B cell (primary cell): ENCODE measurements at regions not wholly inside any gene's neighbourhood (a gene's known extent, or its start where the extent isn't known, plus 50 kb on each side); places are given as distances from the start of the nearest gene placed in this dataset.

Experiments
- ATAC-seq: fragments of 200-7000 bp; cut with Tn5 transposase; one replicate; pipeline ENCODE4 v1.10.0; 2021; ENCODE audit warnings: low read depth, mild to moderate bottlenecking, moderate number of reproducible peaks, moderate library complexity
- CTCF ChIA-PET: fragments of 350-600 bp; sonication (Branson Sonifier 250); formaldehyde crosslinking; loops from one replicate; lab custom pipeline; 2021; ENCODE audit warnings: antibody characterized with exemption, inconsistent platforms; lab: Charles Lee
- POLR2A ChIA-PET: fragments of 350-600 bp; sonication (Branson Sonifier 250); formaldehyde crosslinking; loops from one replicate; lab custom pipeline; 2021; ENCODE audit warnings: antibody characterized with exemption; lab: Charles Lee
- DNase-seq: peaks from one replicate; pipeline ENCODE4 v3.0.0; 2013
- H2AFZ ChIP-seq: 2 replicates; pipeline ENCODE4 v1.6.1; 2012; ENCODE audit warnings: mild to moderate bottlenecking, low read depth, low read length; ENCODE audit not compliant: insufficient read depth, poor library complexity, severe bottlenecking
- H3K27ac ChIP-seq, 2 donors: 1 replicate in 1 of 2; 2 replicates in 1 of 2; pipeline ENCODE4 v1.5.1; 2012 to 2013; ENCODE audit warnings: low read length in 2 of 2, mild to moderate bottlenecking in 2 of 2, moderate library complexity in 1 of 2
- H3K27me3 ChIP-seq, 4 experiments: fragments of 200-600 bp in 1 of 4; sonication (generic) in 1 of 4; replicated peaks in 1 of 4; 1 replicate in 2 of 4; 2 replicates in 2 of 4; pipeline versions ENCODE4 v1.6.1 to v1.7.0; 2013 to 2016; ENCODE audit warnings: low read length in 3 of 4, mild to moderate bottlenecking in 2 of 4, mixed read lengths in 1 of 4, moderate library complexity in 1 of 4; ENCODE audit not compliant: insufficient read depth in 4 of 4, control insufficient read depth in 3 of 4; ENCODE audit errors: control extremely low read depth in 1 of 4
- H3K36me3 ChIP-seq, 2 experiments: replicated peaks in 1 of 2; 1 replicate in 1 of 2; 2 replicates in 1 of 2; pipeline versions ENCODE4 v1.6.1 to v1.7.1; 2013; ENCODE audit warnings: low read length in 1 of 2; ENCODE audit not compliant: insufficient read depth in 2 of 2, control insufficient read depth in 1 of 2; ENCODE audit errors: control extremely low read depth in 1 of 2, extremely low read depth in 1 of 2
- H3K4me1 ChIP-seq, 2 donors: fragments of 200-600 bp in 1 of 2; sonication (generic) in 1 of 2; 1 replicate in 1 of 2; 2 replicates in 1 of 2; pipeline versions ENCODE4 v1.5.1 to v1.6.1; 2013 to 2017; ENCODE audit warnings: low read length in 2 of 2; ENCODE audit not compliant: control insufficient read depth in 2 of 2, insufficient read depth in 2 of 2
- H3K4me2 ChIP-seq: replicated peaks from 2 replicates; pipeline ENCODE3; 2012; ENCODE audit warnings: mild to moderate bottlenecking, low read depth, low read length; ENCODE audit not compliant: poor library complexity, severe bottlenecking
- H3K4me3 ChIP-seq, 5 experiments: fragments of 200-600 bp in 1 of 5; sonication (generic) in 1 of 5; 1 replicate in 3 of 5; 2 replicates in 2 of 5; pipeline versions ENCODE4 v1.5.1 to v1.7.0; 2011 to 2016; ENCODE audit warnings: low read length in 4 of 5, mild to moderate bottlenecking in 4 of 5, low read depth in 2 of 5, control low read depth in 1 of 5, moderate library complexity in 1 of 5; ENCODE audit not compliant: insufficient read depth in 1 of 5; ENCODE audit errors: control extremely low read depth in 1 of 5, extremely low read depth in 1 of 5
- H3K79me2 ChIP-seq: fragments of 200-600 bp; sonication (generic); one replicate; pipeline ENCODE4 v1.6.0; 2016; ENCODE audit warnings: low read length; ENCODE audit not compliant: control insufficient read depth, insufficient read depth
- H3K9ac ChIP-seq: fragments of 200-600 bp; sonication (generic); 2 replicates; pipeline ENCODE4 v1.6.1; 2017; ENCODE audit warnings: mild to moderate bottlenecking, low read length, moderate library complexity
- H3K9me3 ChIP-seq, 3 donors: one replicate each; pipeline versions ENCODE4 v1.6.1 to v1.7.1; 2013; ENCODE audit warnings: low read length in 2 of 3; ENCODE audit not compliant: control insufficient read depth in 2 of 3, insufficient read depth in 1 of 3; ENCODE audit errors: control extremely low read depth in 1 of 3
- H4K20me1 ChIP-seq: 2 replicates; pipeline ENCODE4 v1.6.0; 2012; ENCODE audit warnings: mild to moderate bottlenecking, low read length; ENCODE audit not compliant: insufficient read depth, control insufficient read depth, poor library complexity, severe bottlenecking
- H3K27ac Mint-ChIP-seq: one replicate; pipeline ENCODE4 v1.8.0; 2021; ENCODE audit warnings: mixed read lengths
- H3K27me3 Mint-ChIP-seq: one replicate; pipeline ENCODE4 v1.8.0; 2021; ENCODE audit warnings: mixed read lengths
- H3K4me1 Mint-ChIP-seq: one replicate; pipeline ENCODE4 v1.8.0; 2021; ENCODE audit warnings: mixed read lengths
- H3K4me3 Mint-ChIP-seq: one replicate; pipeline ENCODE4 v1.8.0; 2021; ENCODE audit warnings: mixed read lengths
- H3K9me3 Mint-ChIP-seq: one replicate; pipeline ENCODE4 v1.8.0; 2022; ENCODE audit warnings: mixed read lengths; ENCODE audit not compliant: insufficient read depth
- EZH2 ChIP-seq: IDR thresholded peaks from 2 replicates; pipeline ENCODE4 v1.6.1; 2012; ENCODE audit warnings: borderline replicate concordance, low read depth, mild to moderate bottlenecking, moderate library complexity, low read length; ENCODE audit not compliant: insufficient read depth, poor library complexity, severe bottlenecking
- WGBS: methylation state at CpG from one replicate; pipeline ENCODE4 v1.1.5; 2013; ENCODE audit warnings: missing lambda C conversion rate; ENCODE audit not compliant: insufficient coverage; 5-methylcytosine and 5-hydroxymethylcytosine counted together
- intact Hi-C: fragments of 100-400 bp; cut with micrococcal nuclease; formaldehyde crosslinking; loops from one replicate; pipeline ENCODE4 v1.10.0; 2022
- TF ChIP-seq, protein P1 (sequence below): fragments of 200-600 bp; IDR thresholded peaks from one replicate; pipeline ENCODE4 v1.8.0; 2022; ENCODE audit warnings: antibody characterized with exemption, mild to moderate bottlenecking

DNA sequence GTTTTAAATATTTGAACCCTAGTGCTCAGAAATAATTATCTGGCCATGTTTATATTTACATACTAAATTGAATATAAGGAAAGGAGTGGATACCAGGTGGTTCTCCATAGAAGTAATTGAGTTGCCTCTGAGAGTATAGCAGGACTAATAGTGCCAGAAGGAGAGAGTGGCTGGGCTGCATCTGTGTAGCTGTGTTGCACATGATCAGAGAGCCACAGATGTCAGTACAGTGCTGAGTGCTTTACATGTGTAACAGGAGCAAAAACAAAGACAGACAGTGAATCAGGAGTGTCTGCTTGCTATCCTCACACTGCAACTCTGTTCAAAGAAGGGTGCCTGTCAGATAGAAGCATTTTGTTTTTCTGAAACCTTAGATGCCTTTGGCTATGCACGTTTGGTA is 353.9 kb upstream of the PAPPA start:
- ChIA-PET CTCF (no interaction called here), POLR2A (no interaction called here)
- H3K9me3 Mint-ChIP-seq = no peaks in the 10 kb centered on the region
- no peaks in the 10 kb centered on the region for H3K79me2 ChIP-seq
- H3K27me3 Mint-ChIP-seq = no peaks in the 10 kb centered on the region
- H3K36me3 ChIP-seq = no peaks in the 10 kb centered on the region
- no peak overlapping the region for H3K4me3 Mint-ChIP-seq
- DNase-seq (no peak), ATAC-seq (no peak)
- TF ChIP-seq, protein P1, sequence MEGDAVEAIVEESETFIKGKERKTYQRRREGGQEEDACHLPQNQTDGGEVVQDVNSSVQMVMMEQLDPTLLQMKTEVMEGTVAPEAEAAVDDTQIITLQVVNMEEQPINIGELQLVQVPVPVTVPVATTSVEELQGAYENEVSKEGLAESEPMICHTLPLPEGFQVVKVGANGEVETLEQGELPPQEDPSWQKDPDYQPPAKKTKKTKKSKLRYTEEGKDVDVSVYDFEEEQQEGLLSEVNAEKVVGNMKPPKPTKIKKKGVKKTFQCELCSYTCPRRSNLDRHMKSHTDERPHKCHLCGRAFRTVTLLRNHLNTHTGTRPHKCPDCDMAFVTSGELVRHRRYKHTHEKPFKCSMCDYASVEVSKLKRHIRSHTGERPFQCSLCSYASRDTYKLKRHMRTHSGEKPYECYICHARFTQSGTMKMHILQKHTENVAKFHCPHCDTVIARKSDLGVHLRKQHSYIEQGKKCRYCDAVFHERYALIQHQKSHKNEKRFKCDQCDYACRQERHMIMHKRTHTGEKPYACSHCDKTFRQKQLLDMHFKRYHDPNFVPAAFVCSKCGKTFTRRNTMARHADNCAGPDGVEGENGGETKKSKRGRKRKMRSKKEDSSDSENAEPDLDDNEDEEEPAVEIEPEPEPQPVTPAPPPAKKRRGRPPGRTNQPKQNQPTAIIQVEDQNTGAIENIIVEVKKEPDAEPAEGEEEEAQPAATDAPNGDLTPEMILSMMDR = no peak
- no peak for TF ChIP-seq EZH2
- no peaks in the 10 kb centered on the region for H3K9me3 ChIP-seq
- no peak overlapping the region for H3K27ac ChIP-seq
- no peak overlapping the region for H3K4me2 ChIP-seq
- H3K4me1 Mint-ChIP-seq = no peaks in the 10 kb centered on the region
- no peak overlapping the region for H3K9ac ChIP-seq
- H2AFZ ChIP-seq = no peak overlapping the region
- WGBS = 20% methylated on average over 1 of the region's 1 CpG
- H3K4me1 ChIP-seq = no peaks in the 10 kb centered on the region
- no peaks in the 10 kb centered on the region for H3K27me3 ChIP-seq
- no peak overlapping the region for H3K4me3 ChIP-seq
- intact Hi-C loops = no loop called here
- H4K20me1 ChIP-seq = no peaks in the 10 kb centered on the region
- H3K27ac Mint-ChIP-seq = no peak overlapping the region

DNA sequence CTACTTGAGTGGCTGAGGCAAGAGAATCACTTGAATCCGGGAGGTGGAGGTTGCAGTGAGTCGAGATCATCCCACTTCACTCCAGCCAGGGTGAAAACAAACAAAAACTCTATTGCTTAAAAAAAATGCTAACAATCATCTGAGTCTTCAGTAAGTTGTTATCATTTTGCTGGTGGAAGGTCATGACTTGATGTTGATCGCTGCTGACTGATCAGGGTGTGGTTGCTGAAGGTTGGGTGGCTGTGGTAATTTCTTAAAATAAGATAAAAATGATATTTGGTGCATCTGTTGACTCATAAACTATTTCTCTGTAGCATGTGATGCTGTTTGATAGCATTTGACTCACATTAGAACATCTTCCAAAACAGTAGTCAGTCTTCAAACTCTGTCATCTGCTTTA is 349.4 kb upstream of the PAPPA start:
- ATAC-seq (no peak), DNase-seq (no peak)
- intact Hi-C loops = no loop called here
- no peak overlapping the region for H3K27ac Mint-ChIP-seq
- Histone ChIP-seq H3K4me3 (no peak overlapping the region), H3K4me1 (no peaks in the 10 kb centered on the region), H3K27ac (no peak overlapping the region), H3K79me2 (no peaks in the 10 kb centered on the region), H3K4me2 (no peak overlapping the region), H3K9me3 (no peaks in the 10 kb centered on the region), H3K36me3 (no peaks in the 10 kb centered on the region), H3K27me3 (no peaks in the 10 kb centered on the region), H4K20me1 (no peaks in the 10 kb centered on the region), H3K9ac (no peak overlapping the region), H2AFZ (no peak overlapping the region)
- ChIA-PET CTCF (no interaction called here), POLR2A (no interaction called here)
- no peaks in the 10 kb centered on the region for H3K9me3 Mint-ChIP-seq
- WGBS = 100% methylated on average over 1 of the region's 3 CpGs
- H3K4me3 Mint-ChIP-seq = no peak overlapping the region
- TF ChIP-seq, protein P1 = no peak
- TF ChIP-seq EZH2 = no peak
- H3K4me1 Mint-ChIP-seq = no peaks in the 10 kb centered on the region
- H3K27me3 Mint-ChIP-seq = no peaks in the 10 kb centered on the region
